K562 (cell line): ENCODE measurements at regions not wholly inside any gene's neighbourhood (a gene's known extent, or its start where the extent isn't known, plus 50 kb on each side); places are given as distances from the start of the nearest gene placed in this dataset.

Experiments
- ATAC-seq: fragments of 200-7000 bp; cut with Tn5 transposase; 3 replicates; pipeline ENCODE4 v1.9.1; 2020; ENCODE audit warnings: moderate library complexity
- BruUV-seq: library from RNA; stranded (reverse); fragments of 400-500 nt; replicated peaks from 2 replicates; lab custom pipeline; 2021; lab: Mats Ljungman, UMichigan
- CTCF ChIA-PET: fragments of 300-600 bp; formaldehyde crosslinking; extraction: SDS; loops from one replicate; lab custom pipeline; 2021; ENCODE audit warnings: low intra/inter-chr PET ratio; lab: Yijun Ruan, JAX
- POLR2A ChIA-PET: fragments of 300-600, 350-650 bp; sonication (Branson Sonifier 250); formaldehyde crosslinking; extraction: SDS; loops from one replicate; lab custom pipeline; 2021; ENCODE audit warnings: antibody characterized with exemption, inconsistent platforms; lab: Yijun Ruan, JAX
- DNase-seq, 4 experiments: peaks; one replicate each; pipeline versions ENCODE4 v3.0.0 to v3.0.0-alpha.2; 2011 to 2018; ENCODE audit warnings: low spot score in 3 of 4, mixed read lengths in 3 of 4; ENCODE audit errors: extremely low read depth in 1 of 4
- FAIRE-seq: peaks from 2 replicates; lab custom pipeline; 2011; peaks lifted over from hg19 to GRCh38; lab: Jason Lieb, UNC
- H2AFZ ChIP-seq: 2 replicates; pipeline ENCODE4 v1.6.0; 2011; ENCODE audit warnings: low read depth, low read length, control low read depth, inconsistent platforms
- H3K27ac ChIP-seq: fragments of 200-600 bp; 3 replicates; pipeline ENCODE4 v1.8.0; 2011; ENCODE audit warnings: low read depth, mild to moderate bottlenecking, control low read depth, inconsistent platforms, low read length, moderate library complexity, mixed read lengths; ENCODE audit errors: extremely low read depth
- H3K27me3 ChIP-seq, 2 experiments: fragments of 300-600 bp in 1 of 2; 2 replicates in 1 of 2; 3 replicates in 1 of 2; pipeline versions ENCODE4 v1.6.0 to v1.8.0; 2011; ENCODE audit warnings: inconsistent platforms in 2 of 2, low read length in 2 of 2, mild to moderate bottlenecking in 1 of 2, mixed read lengths in 1 of 2, moderate library complexity in 1 of 2; ENCODE audit not compliant: control insufficient read depth in 2 of 2, insufficient read depth in 2 of 2
- H3K36me3 ChIP-seq: fragments of 300-600 bp; 3 replicates; pipeline ENCODE4 v1.8.0; 2011; ENCODE audit warnings: mild to moderate bottlenecking, low read length, inconsistent platforms; ENCODE audit not compliant: control insufficient read depth, insufficient read depth
- H3K4me1 ChIP-seq, 2 experiments: fragments of 200-600 bp in 1 of 2; replicated peaks in 1 of 2; 2 replicates in 1 of 2; 3 replicates in 1 of 2; pipeline versions ENCODE4 v1.5.1 to v1.8.0; 2011; ENCODE audit warnings: inconsistent platforms in 2 of 2, low read length in 2 of 2, mild to moderate bottlenecking in 1 of 2, mixed read lengths in 1 of 2, moderate library complexity in 1 of 2; ENCODE audit not compliant: control insufficient read depth in 2 of 2, insufficient read depth in 2 of 2
- H3K4me2 ChIP-seq: 2 replicates; pipeline ENCODE4 v1.6.1; 2011; ENCODE audit warnings: low read length, control low read depth, inconsistent platforms, mixed read lengths; ENCODE audit not compliant: insufficient read depth
- H3K4me3 ChIP-seq: fragments of 200-600 bp; sonication (generic), shearing (Covaris generic); 2 replicates; pipeline ENCODE4 v1.5.1; 2016; ENCODE audit warnings: control low read depth, inconsistent platforms
- H3K79me2 ChIP-seq: fragments of 200-600 bp; 3 replicates; pipeline ENCODE4 v1.8.0; 2011; ENCODE audit warnings: low read length, inconsistent platforms; ENCODE audit not compliant: control insufficient read depth, insufficient read depth
- H3K9ac ChIP-seq, 2 experiments: 2 replicates each; pipeline versions ENCODE4 v1.6.0 to v1.6.1; 2011; ENCODE audit warnings: low read depth in 2 of 2, low read length in 2 of 2, control low read depth in 1 of 2, inconsistent platforms in 1 of 2, mild to moderate bottlenecking in 1 of 2, mixed read lengths in 1 of 2; ENCODE audit not compliant: insufficient read depth in 1 of 2
- H3K9me1 ChIP-seq: one replicate; pipeline ENCODE4 v1.6.0; 2011; ENCODE audit warnings: inconsistent platforms, mild to moderate bottlenecking, low read length, moderate library complexity; ENCODE audit not compliant: control insufficient read depth, insufficient read depth
- H3K9me3 ChIP-seq: replicated peaks from 2 replicates; pipeline ENCODE4 v1.5.1; 2011; ENCODE audit warnings: low read depth, low read length, inconsistent platforms; ENCODE audit not compliant: control insufficient read depth, insufficient read depth
- H4K20me1 ChIP-seq: replicated peaks from 2 replicates; pipeline ENCODE4 v1.6.1; 2011; ENCODE audit warnings: low read length, inconsistent platforms, mixed read lengths; ENCODE audit not compliant: control insufficient read depth, insufficient read depth
- CHCHD3 ChIP-seq: fragments of 250-450 bp; sonication (Bioruptor Pico); IDR thresholded peaks from 2 replicates; pipeline ENCODE4 v2.1.2; 2022; ENCODE audit warnings: mild to moderate bottlenecking
- CLOCK ChIP-seq: fragments of 250-450 bp; sonication (Bioruptor Pico); IDR thresholded peaks from 2 replicates; pipeline ENCODE4 v1.4.0; 2020; ENCODE audit warnings: mild to moderate bottlenecking, moderate library complexity, borderline replicate concordance
- HNRNPUL1 ChIP-seq: fragments of 200-400 bp; formaldehyde crosslinking; IDR thresholded peaks from 2 replicates; pipeline ENCODE4 v1.6.1; 2017; ENCODE audit warnings: low read length
- MECOM ChIP-seq: fragments of 250-450 bp; sonication (Bioruptor Pico); IDR thresholded peaks from 2 replicates; pipeline ENCODE4 v1.8.0; 2022; ENCODE audit warnings: inconsistent platforms
- RBM39 ChIP-seq: fragments of 200-400 bp; formaldehyde crosslinking; optimal IDR thresholded peaks from 2 replicates; pipeline ENCODE3; 2018; ENCODE audit warnings: low read depth, low read length
- ZNF551 ChIP-seq: fragments of 250-450 bp; sonication (Bioruptor Pico); IDR thresholded peaks from 2 replicates; pipeline ENCODE4 v1.5.0; 2021; ENCODE audit warnings: mild to moderate bottlenecking, moderate library complexity
- ZNF707 ChIP-seq: fragments of 250-450 bp; sonication (Bioruptor Pico); conservative IDR thresholded peaks from 2 replicates; pipeline ENCODE4 v1.8.0; 2022; ENCODE audit warnings: inconsistent platforms, mild to moderate bottlenecking, moderate library complexity
- WGBS: fragments of 100-300 bp; shearing (Covaris generic); methylation state at CpG from one replicate; pipeline ENCODE4 v1.1.6; 2016; ENCODE audit warnings: low coverage, mixed read lengths; ENCODE audit not compliant: insufficient coverage; ENCODE audit errors: missing lambda C conversion rate; 5-methylcytosine and 5-hydroxymethylcytosine counted together
- in situ Hi-C: fragments of 300-500 bp; cut with MboI; formaldehyde crosslinking; loops from 4 replicates; pipeline ENCODE4 v1.15.0; 2018; ENCODE audit warnings: inconsistent platforms, mixed read lengths
- intact Hi-C: fragments of 100-400 bp; cut with micrococcal nuclease; formaldehyde crosslinking; loops from 2 replicates; pipeline ENCODE4 v1.14.2; 2022

DNA sequence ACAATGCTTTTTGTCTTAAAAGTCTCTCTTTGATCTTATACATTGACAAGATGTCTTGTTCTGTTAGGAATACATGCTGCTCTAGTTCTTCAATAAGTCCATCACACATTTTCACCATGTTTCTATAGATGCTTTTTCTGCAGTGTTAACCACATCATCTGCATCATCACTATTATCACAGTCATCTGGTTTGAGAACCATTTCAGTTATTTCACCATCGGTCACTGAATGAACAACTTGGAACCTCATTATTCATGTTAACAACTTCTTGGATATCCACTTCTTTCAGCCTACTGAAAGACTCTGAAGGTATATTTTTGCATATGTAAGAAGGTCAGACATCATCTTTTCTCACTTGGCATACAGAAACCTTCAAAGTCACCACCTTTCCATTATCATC lies 975.2 kb downstream of the STIM2 start:
- no peak for FAIRE-seq
- BruUV-seq = no TSS peak
- no peaks in the 10 kb centered on the region for H3K9me3 ChIP-seq

More for the DNA sequence above, 975.2 kb downstream of the STIM2 start:
- H3K27ac ChIP-seq = no peak overlapping the region
- no peaks in the 10 kb centered on the region for H3K9me1 ChIP-seq
- H3K4me1 ChIP-seq = no peaks in the 10 kb centered on the region
- 0% methylated on average over 1 of the region's 1 CpG for WGBS
- H3K36me3 ChIP-seq = no peaks in the 10 kb centered on the region
- no peak overlapping the region for H3K4me2 ChIP-seq
- no peaks in the 10 kb centered on the region for H4K20me1 ChIP-seq
- CTCF ChIA-PET = no interaction called here
- no peaks in the 10 kb centered on the region for H3K79me2 ChIP-seq
- DNase-seq = no peak
- POLR2A ChIA-PET = no interaction called here
- H2AFZ ChIP-seq = no peak overlapping the region
- no peak overlapping the region for H3K9ac ChIP-seq
- TF ChIP-seq ZNF551 (CRISPR knock-in tag) (no peak), HNRNPUL1 (no peak), MECOM (CRISPR knock-in tag) (no peak), ZNF707 (CRISPR knock-in tag) (no peak), CLOCK (CRISPR knock-in tag) (no peak), RBM39 (no peak), CHCHD3 (CRISPR knock-in tag) (no peak)
- no peak overlapping the region for H3K4me3 ChIP-seq
- intact Hi-C loops (no loop called here), in situ Hi-C loops (no loop called here)
- H3K27me3 ChIP-seq = no peaks in the 10 kb centered on the region
- ATAC-seq = no peak
